SK-N-MC (cell line): ENCODE measurements at regions not wholly inside any gene's neighbourhood (a gene's known extent, or its start where the extent isn't known, plus 50 kb on each side); places are given as distances from the start of the nearest gene placed in this dataset.

Source experiments
- EZH2 ChIP-seq: fragments of 200-600 bp; sonication (generic); IDR thresholded peaks from one replicate; pipeline ENCODE4 v1.6.1; 2017; ENCODE audit warnings: antibody characterized with exemption
- FOXP2 ChIP-seq: optimal IDR thresholded peaks from 2 replicates; pipeline ENCODE3; 2011; ENCODE audit warnings: mild to moderate bottlenecking, moderate library complexity; ENCODE audit not compliant: insufficient read depth; ENCODE audit errors: extremely low read length, control extremely low read depth
- POLR2AphosphoS5 ChIP-seq: IDR thresholded peaks from 2 replicates; pipeline ENCODE4 v1.6.1; 2012; ENCODE audit warnings: mild to moderate bottlenecking, low read depth, low read length, borderline replicate concordance

GRCh38 chr4:55706541-55706940 lies 70.4 kb upstream of the NMU start:
- TF ChIP-seq POLR2AphosphoS5 (no peak), FOXP2 (no peak), EZH2 (no peak)
